GM13977 (cell line): ENCODE measurements at regions not wholly inside any gene's neighbourhood (a gene's known extent, or its start where the extent isn't known, plus 50 kb on each side); places are given as distances from the start of the nearest gene placed in this dataset.

Experiments used
- DNase-seq: peaks from one replicate; pipeline ENCODE4 v3.0.0; 2012; ENCODE audit warnings: low spot score
- CTCF ChIP-seq: IDR thresholded peaks from 2 replicates; pipeline ENCODE4 v1.5.1; 2012; ENCODE audit warnings: mild to moderate bottlenecking, control low read depth; ENCODE audit not compliant: insufficient read depth; ENCODE audit errors: extremely low read depth, missing control alignments
- in situ Hi-C: fragments of 300-500 bp; cut with MboI; formaldehyde crosslinking; loops from one replicate; pipeline ENCODE4 v1.12.0; 2022; ENCODE audit warnings: low sequenced_read_pairs, low pct_unique_long_range_greater_than_20kb, mixed read lengths, inconsistent platforms; ENCODE audit not compliant: unreplicated experiment

- in situ Hi-C loops: no loop called here
- DNase-seq: no peak
- TF ChIP-seq CTCF: no peak
Observed at GRCh38 chr4:136306361-136306760, 1225.9 kb downstream of the PCDH18 start.

- in situ Hi-C loops: no loop called here
- no peak for TF ChIP-seq CTCF
- no peak for DNase-seq
Observed at GRCh38 chr4:136302566-136302965, 1229.7 kb downstream of the PCDH18 start.

- TF ChIP-seq CTCF: no peak
- in situ Hi-C loops: no loop called here
- no peak for DNase-seq
Observed at GRCh38 chr4:136301749-136302495, 1230.4 kb downstream of the PCDH18 start.

- no peak for TF ChIP-seq CTCF
- no peak for DNase-seq
- in situ Hi-C loops: no loop called here
Observed at GRCh38 chr4:136283977-136284376, 1248.3 kb downstream of the PCDH18 start.

GRCh38 chr4:136281889-136282288, 1250.4 kb downstream of the PCDH18 start:
- TF ChIP-seq CTCF: no peak
- in situ Hi-C loops: no loop called here
- DNase-seq: no peak

GRCh38 chr4:136281307-136281706, 1251.0 kb downstream of the PCDH18 start:
- DNase-seq: no peak
- in situ Hi-C loops: no loop called here
- no peak for TF ChIP-seq CTCF

GRCh38 chr4:136277741-136278140, 1254.6 kb downstream of the PCDH18 start:
- DNase-seq: no peak
- no peak for TF ChIP-seq CTCF
- in situ Hi-C loops: no loop called here
